ENCODE measurements at regions not wholly inside any gene's neighbourhood (a gene's known extent, or its start where the extent isn't known, plus 50 kb on each side); places are given as distances from the start of the nearest gene placed in this dataset.

DNA sequence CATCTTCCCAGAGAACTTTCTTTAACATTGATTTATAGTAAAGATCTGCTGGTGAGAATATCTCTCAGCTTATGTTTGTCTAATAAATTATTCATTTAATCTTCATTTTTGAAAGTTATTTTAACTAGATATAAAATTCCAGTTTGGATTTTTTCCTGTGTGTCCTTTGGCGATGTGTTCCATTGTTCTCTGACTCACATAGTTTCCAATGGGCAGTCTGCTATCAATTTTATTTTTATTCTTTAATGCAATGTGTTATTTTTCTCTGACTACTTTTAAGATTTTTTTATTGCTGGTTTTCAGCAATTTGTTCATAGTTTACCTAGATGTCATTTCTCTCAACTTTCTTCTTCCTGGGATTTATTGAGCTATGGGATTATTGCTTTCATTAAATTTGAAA is 325.2 kb upstream of the POGK start:
- TF ChIP-seq, protein P1, sequence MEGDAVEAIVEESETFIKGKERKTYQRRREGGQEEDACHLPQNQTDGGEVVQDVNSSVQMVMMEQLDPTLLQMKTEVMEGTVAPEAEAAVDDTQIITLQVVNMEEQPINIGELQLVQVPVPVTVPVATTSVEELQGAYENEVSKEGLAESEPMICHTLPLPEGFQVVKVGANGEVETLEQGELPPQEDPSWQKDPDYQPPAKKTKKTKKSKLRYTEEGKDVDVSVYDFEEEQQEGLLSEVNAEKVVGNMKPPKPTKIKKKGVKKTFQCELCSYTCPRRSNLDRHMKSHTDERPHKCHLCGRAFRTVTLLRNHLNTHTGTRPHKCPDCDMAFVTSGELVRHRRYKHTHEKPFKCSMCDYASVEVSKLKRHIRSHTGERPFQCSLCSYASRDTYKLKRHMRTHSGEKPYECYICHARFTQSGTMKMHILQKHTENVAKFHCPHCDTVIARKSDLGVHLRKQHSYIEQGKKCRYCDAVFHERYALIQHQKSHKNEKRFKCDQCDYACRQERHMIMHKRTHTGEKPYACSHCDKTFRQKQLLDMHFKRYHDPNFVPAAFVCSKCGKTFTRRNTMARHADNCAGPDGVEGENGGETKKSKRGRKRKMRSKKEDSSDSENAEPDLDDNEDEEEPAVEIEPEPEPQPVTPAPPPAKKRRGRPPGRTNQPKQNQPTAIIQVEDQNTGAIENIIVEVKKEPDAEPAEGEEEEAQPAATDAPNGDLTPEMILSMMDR (IDR thresholded peaks at IDR 0.05; ENCODE audit: insufficient read depth, low read length), result no peak
- TF ChIP-seq, protein P2, sequence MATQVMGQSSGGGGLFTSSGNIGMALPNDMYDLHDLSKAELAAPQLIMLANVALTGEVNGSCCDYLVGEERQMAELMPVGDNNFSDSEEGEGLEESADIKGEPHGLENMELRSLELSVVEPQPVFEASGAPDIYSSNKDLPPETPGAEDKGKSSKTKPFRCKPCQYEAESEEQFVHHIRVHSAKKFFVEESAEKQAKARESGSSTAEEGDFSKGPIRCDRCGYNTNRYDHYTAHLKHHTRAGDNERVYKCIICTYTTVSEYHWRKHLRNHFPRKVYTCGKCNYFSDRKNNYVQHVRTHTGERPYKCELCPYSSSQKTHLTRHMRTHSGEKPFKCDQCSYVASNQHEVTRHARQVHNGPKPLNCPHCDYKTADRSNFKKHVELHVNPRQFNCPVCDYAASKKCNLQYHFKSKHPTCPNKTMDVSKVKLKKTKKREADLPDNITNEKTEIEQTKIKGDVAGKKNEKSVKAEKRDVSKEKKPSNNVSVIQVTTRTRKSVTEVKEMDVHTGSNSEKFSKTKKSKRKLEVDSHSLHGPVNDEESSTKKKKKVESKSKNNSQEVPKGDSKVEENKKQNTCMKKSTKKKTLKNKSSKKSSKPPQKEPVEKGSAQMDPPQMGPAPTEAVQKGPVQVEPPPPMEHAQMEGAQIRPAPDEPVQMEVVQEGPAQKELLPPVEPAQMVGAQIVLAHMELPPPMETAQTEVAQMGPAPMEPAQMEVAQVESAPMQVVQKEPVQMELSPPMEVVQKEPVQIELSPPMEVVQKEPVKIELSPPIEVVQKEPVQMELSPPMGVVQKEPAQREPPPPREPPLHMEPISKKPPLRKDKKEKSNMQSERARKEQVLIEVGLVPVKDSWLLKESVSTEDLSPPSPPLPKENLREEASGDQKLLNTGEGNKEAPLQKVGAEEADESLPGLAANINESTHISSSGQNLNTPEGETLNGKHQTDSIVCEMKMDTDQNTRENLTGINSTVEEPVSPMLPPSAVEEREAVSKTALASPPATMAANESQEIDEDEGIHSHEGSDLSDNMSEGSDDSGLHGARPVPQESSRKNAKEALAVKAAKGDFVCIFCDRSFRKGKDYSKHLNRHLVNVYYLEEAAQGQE (IDR thresholded peaks at IDR 0.05; ENCODE audit: insufficient replicate concordance, low read depth), result no peak
- TF ChIP-seq SPI1 (IDR thresholded peaks at IDR 0.05; ENCODE audit: borderline replicate concordance, low read depth), result no peak
